Stomach (tissue), 4 donors: ENCODE measurements at regions not wholly inside any gene's neighbourhood (a gene's known extent, or its start where the extent isn't known, plus 50 kb on each side); places are given as distances from the start of the nearest gene placed in this dataset.
"Not testable (repeated sequence)": the region's sequence is repeated elsewhere in the genome, so short reads cannot be mapped to it uniquely, and the experiment has no call there.

Experiments
- EP300 ChIP-seq: sonication (generic); formaldehyde crosslinking; IDR thresholded peaks from one replicate; pipeline ENCODE4 v1.6.1; 2017; ENCODE audit warnings: antibody characterized with exemption
- POLR2A ChIP-seq, 4 donors: fragments of 450-650 bp; IDR thresholded peaks; one replicate each; pipeline ENCODE4 v1.6.1; 2016; ENCODE audit warnings: antibody characterized with exemption in 4 of 4, control low read depth in 2 of 4, mild to moderate bottlenecking in 1 of 4, moderate library complexity in 1 of 4
- POLR2AphosphoS5 ChIP-seq, 3 donors: sonication (generic); formaldehyde crosslinking; IDR thresholded peaks; one replicate each; pipeline ENCODE4 v1.6.1; 2016; ENCODE audit warnings: antibody characterized with exemption in 3 of 3
- TF ChIP-seq, protein P1 (sequence below), 7 experiments: fragments of 450-650 bp in 4 of 7; fragments of 200-600 bp in 3 of 7; sonication (generic) in 3 of 7; IDR thresholded peaks; one replicate each; pipeline ENCODE4 v1.5.1; 2016 to 2019; ENCODE audit warnings: antibody characterized with exemption in 7 of 7, control low read depth in 2 of 7, mild to moderate bottlenecking in 1 of 7

DNA sequence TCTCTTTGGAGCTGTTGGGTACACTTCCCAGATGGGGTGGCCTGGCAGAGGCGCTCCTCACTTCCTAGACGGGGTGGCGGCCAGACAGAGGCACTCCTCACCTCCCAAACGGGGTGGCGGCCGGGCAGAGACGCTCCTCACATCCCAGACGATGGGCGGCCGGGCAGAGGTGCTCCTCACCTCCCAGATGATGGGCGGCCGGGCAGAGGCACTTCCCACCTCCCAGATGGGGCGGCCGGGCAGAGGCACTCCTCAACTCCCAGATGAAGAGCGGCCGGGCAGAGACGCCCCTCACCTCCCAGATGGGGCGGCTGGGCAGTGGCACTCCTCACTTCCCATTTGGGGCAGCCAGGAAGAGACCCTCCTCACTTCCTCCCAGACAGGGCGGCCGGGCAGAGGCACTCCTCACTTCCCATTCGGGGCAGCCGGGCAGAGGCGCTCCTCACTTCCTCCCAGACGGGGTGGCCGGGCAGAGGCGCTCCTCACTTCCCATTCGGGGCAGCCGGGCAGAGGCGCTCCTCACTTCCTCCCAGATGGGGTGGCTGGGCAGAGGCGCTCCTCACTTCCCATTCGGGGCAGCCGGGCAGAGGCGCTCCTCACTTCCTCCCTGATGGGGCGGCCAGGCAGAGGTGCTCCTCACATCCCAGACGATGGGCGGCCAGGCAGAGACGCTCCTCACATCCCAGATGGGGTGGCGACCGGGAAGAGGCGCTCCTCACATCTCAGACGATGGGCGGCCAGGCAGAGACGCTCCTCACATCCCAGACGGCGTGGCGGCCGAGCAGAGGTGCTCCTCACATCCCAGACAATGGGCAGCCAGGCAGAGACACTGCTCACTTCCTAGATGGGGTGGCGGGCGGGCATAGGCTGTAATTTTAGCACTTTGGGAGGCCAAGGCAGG, 105.3 kb downstream of the ERMARD start:
- TF ChIP-seq, protein P1, sequence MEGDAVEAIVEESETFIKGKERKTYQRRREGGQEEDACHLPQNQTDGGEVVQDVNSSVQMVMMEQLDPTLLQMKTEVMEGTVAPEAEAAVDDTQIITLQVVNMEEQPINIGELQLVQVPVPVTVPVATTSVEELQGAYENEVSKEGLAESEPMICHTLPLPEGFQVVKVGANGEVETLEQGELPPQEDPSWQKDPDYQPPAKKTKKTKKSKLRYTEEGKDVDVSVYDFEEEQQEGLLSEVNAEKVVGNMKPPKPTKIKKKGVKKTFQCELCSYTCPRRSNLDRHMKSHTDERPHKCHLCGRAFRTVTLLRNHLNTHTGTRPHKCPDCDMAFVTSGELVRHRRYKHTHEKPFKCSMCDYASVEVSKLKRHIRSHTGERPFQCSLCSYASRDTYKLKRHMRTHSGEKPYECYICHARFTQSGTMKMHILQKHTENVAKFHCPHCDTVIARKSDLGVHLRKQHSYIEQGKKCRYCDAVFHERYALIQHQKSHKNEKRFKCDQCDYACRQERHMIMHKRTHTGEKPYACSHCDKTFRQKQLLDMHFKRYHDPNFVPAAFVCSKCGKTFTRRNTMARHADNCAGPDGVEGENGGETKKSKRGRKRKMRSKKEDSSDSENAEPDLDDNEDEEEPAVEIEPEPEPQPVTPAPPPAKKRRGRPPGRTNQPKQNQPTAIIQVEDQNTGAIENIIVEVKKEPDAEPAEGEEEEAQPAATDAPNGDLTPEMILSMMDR (IDR thresholded peaks at IDR 0.05), result not testable (repeated sequence)
- not testable (repeated sequence) for TF ChIP-seq POLR2AphosphoS5 (IDR thresholded peaks at IDR 0.05); POLR2A (IDR thresholded peaks at IDR 0.05); EP300
